ENCODE measurements at regions not wholly inside any gene's neighbourhood (a gene's known extent, or its start where the extent isn't known, plus 50 kb on each side); places are given as distances from the start of the nearest gene placed in this dataset.
A peak's percentile ranks its signal among the peaks of the same experiment; 100 is the strongest.

GRCh38 chr2:120609826-120610395 lies 125.8 kb upstream of the GLI2 start:
- no peak for DNase-seq
- Histone ChIP-seq H3K9me3 (ENCODE audit: control insufficient read depth, low read depth, low read length) (no peaks in the 10 kb centered on the region), H3K79me2 (ENCODE audit: insufficient read depth, low read length) (no peaks in the 10 kb centered on the region), H3T11ph (ENCODE audit: low read length) (no peak overlapping the region), H2BK15ac (ENCODE audit: low read depth, low read length) (no peak overlapping the region), H3K27ac (ENCODE audit: insufficient read length, low read depth, low read length) (no peak overlapping the region), H3K9ac (ENCODE audit: extremely low read depth, insufficient read length, low read length) (no peak overlapping the region), H2BK12ac (ENCODE audit: insufficient read length, low read depth, low read length) (no peak overlapping the region), H3K79me1 (ENCODE audit: insufficient read depth, low read depth, low read length, poor library complexity, severe bottlenecking) (no peaks in the 10 kb centered on the region), H2BK5ac (ENCODE audit: insufficient read length, low read length) (no peak overlapping the region), H3K27me3 (ENCODE audit: insufficient read depth, low read length) (no peaks in the 10 kb centered on the region), H4K5ac (ENCODE audit: insufficient read length, low read depth, low read length) (no peak overlapping the region), H3K4ac (ENCODE audit: low read depth, low read length) (no peak overlapping the region), H4K8ac (replicated peaks; ENCODE audit: insufficient read length, low read depth, low read length) (no peak overlapping the region), H3K23ac (ENCODE audit: insufficient read length, low read depth, low read length) (no peak overlapping the region), H3K23me2 (ENCODE audit: insufficient read length, low read depth, low read length, poor library complexity, severe bottlenecking) (no peaks in the 10 kb centered on the region), H3K56ac (ENCODE audit: insufficient read length, low read depth, low read length) (no peak overlapping the region), H2AFZ (ENCODE audit: low read length) (no peak overlapping the region), H4K91ac (ENCODE audit: insufficient read length, low read depth, low read length) (no peak overlapping the region), H3K4me1 (ENCODE audit: insufficient read depth, low read length) (no peaks in the 10 kb centered on the region; the same call in 1 of the 2 replicates), H3K14ac (ENCODE audit: insufficient read depth, low read length) (0 out of 2 replicates have a peak overlapping the region, but pooled peaks have one; percentile 5), H2AK5ac (ENCODE audit: insufficient read length, low read length) (no peak overlapping the region), H4K20me1 (ENCODE audit: control insufficient read depth, insufficient read depth, insufficient read length) (no peaks in the 10 kb centered on the region), H3K4me2 (ENCODE audit: insufficient read depth, insufficient read length, low read length) (no peak overlapping the region), H2BK120ac (ENCODE audit: low read depth, low read length, poor library complexity, severe bottlenecking) (no peak overlapping the region), H3K18ac (ENCODE audit: insufficient read length, low read depth, low read length) (no peak overlapping the region), H2BK20ac (ENCODE audit: low read depth, low read length, poor library complexity, severe bottlenecking) (no peak overlapping the region)
- no CpG with 5 or more reads among the region's 13 CpGs for WGBS (ENCODE audit: extremely low coverage, insufficient read length, low lambda C conversion rate)
- no peaks in the 10 kb centered on the region for H3K36me3 Mint-ChIP-seq (ENCODE audit: insufficient read depth in 1 of 3, low read depth in 3 of 3)
- no peak for TF ChIP-seq CTCF (conservative IDR thresholded peaks at IDR 0.05)
- H3K4me1 Mint-ChIP-seq, result peaks cover 41 to 52% of the 10 kb centered on the region in 2 experiments
- H3K4me3 Mint-ChIP-seq, result no peak overlapping the region
- H3K9me3 Mint-ChIP-seq, result no peaks in the 10 kb centered on the region
- H3K27ac Mint-ChIP-seq, result no peak overlapping the region
- peaks cover 97% of the 10 kb centered on the region for H3K27me3 Mint-ChIP-seq (ENCODE audit: low read depth)

Data from H9 (cell line).